Ovary (tissue), 7 donors: ENCODE measurements at regions not wholly inside any gene's neighbourhood (a gene's known extent, or its start where the extent isn't known, plus 50 kb on each side); places are given as distances from the start of the nearest gene placed in this dataset.

ENCODE experiments used
- DNase-seq, 5 donors: peaks; one replicate each; pipeline ENCODE4 v3.0.0-alpha.2; 2019 to 2020
- H3K27ac ChIP-seq, 2 donors: fragments of 200-600 bp; one replicate each; pipeline versions ENCODE4 v1.5.1 to v1.8.0; 2019 to 2022
- H3K27me3 ChIP-seq: fragments of 200-600 bp; one replicate; pipeline ENCODE4 v1.8.0; 2022
- H3K36me3 ChIP-seq: fragments of 200-600 bp; sonication (generic); one replicate; pipeline ENCODE4 v1.5.1; 2019
- H3K4me1 ChIP-seq: one replicate; pipeline ENCODE4 v1.8.1; 2013; ENCODE audit warnings: mild to moderate bottlenecking, moderate library complexity; ENCODE audit not compliant: insufficient read depth
- H3K4me3 ChIP-seq: fragments of 200-600 bp; sonication (generic); one replicate; pipeline ENCODE4 v1.5.1; 2017
- H3K9me3 ChIP-seq, 2 donors: fragments of 200-600 bp in 1 of 2; sonication (generic) in 1 of 2; one replicate each; pipeline versions ENCODE4 v1.5.1 to v1.8.1; 2013 to 2019; ENCODE audit warnings: mild to moderate bottlenecking in 1 of 2, moderate library complexity in 1 of 2
- EP300 ChIP-seq: sonication (generic); formaldehyde crosslinking; IDR thresholded peaks from one replicate; pipeline ENCODE4 v1.6.1; 2017; ENCODE audit warnings: antibody characterized with exemption
- POLR2A ChIP-seq: fragments of 450-650 bp; IDR thresholded peaks from one replicate; pipeline ENCODE4 v1.6.1; 2017; ENCODE audit warnings: antibody characterized with exemption, mild to moderate bottlenecking, moderate library complexity
- WGBS, 3 donors: extraction: QIAGEN DNeasy Blood & Tissue Kit in 1 of 3; methylation state at CpG; one replicate each; pipeline versions ENCODE4 v1.1.5 to v1.1.7; 2013 to 2017; 5-methylcytosine and 5-hydroxymethylcytosine counted together
- intact Hi-C, 4 donors: fragments of 100-400 bp; cut with DNase I; formaldehyde crosslinking; loops; one replicate each; pipeline versions ENCODE4 v1.11.0 to v1.15.1; 2022 to 2023
- TF ChIP-seq, protein P1 (sequence below), 3 donors: fragments of 450-650 bp in 2 of 3; fragments of 200-600 bp in 1 of 3; IDR thresholded peaks; one replicate each; pipeline versions ENCODE4 v1.5.1 to v1.8.0; 2016 to 2022; ENCODE audit warnings: antibody characterized with exemption in 3 of 3, mild to moderate bottlenecking in 1 of 3
- donor health status: DM: no; HTN: no; CAD: no; lungs with moderate emphysema.
- donor health status: DM: no; HTN: no; CAD: no.
- donor health status: Bipolar disorder and iron deficiency.
- donor health status: DM: no; HTN: no; CAD: no.
- donor health status: DM: yes; HTN: yes; CAD: no.

DNA sequence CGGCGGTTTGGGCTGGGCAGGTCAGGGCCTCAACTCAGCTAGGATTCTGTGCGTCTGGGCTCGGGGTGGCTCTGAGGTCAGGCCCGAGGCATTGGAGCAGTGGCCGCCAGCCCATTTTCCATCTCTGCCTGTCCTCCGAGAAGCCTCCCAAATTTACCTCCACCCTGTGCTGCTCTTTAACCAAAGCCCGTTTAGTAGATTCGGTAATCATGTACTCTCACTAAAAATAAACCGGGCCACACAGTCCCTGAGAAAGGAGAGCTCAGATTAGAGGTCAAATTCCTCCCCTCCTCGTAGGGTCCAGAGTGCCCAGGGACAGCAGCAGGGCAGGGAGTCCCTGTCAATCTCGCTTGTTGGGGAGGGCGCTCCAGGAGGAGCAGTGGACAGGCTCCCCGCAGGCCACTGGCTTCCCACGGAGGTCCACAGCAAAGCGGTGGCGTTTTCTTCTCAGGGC lies 88.7 kb upstream of the CHST15 start:
- H3K9me3 ChIP-seq = no peaks in the 10 kb centered on the region
- intact Hi-C loops = no loop called here
- H3K27ac ChIP-seq = no peak overlapping the region
- H3K27me3 ChIP-seq = no peaks in the 10 kb centered on the region
- WGBS, 3 donors = 72 to 87% (median 84%) methylated on average over 17 of the region's 17 CpGs
- no peaks in the 10 kb centered on the region for H3K36me3 ChIP-seq
- no peaks in the 10 kb centered on the region for H3K4me1 ChIP-seq
- TF ChIP-seq POLR2A (no peak), EP300 (no peak)
- TF ChIP-seq, protein P1, sequence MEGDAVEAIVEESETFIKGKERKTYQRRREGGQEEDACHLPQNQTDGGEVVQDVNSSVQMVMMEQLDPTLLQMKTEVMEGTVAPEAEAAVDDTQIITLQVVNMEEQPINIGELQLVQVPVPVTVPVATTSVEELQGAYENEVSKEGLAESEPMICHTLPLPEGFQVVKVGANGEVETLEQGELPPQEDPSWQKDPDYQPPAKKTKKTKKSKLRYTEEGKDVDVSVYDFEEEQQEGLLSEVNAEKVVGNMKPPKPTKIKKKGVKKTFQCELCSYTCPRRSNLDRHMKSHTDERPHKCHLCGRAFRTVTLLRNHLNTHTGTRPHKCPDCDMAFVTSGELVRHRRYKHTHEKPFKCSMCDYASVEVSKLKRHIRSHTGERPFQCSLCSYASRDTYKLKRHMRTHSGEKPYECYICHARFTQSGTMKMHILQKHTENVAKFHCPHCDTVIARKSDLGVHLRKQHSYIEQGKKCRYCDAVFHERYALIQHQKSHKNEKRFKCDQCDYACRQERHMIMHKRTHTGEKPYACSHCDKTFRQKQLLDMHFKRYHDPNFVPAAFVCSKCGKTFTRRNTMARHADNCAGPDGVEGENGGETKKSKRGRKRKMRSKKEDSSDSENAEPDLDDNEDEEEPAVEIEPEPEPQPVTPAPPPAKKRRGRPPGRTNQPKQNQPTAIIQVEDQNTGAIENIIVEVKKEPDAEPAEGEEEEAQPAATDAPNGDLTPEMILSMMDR (IDR thresholded peaks at IDR 0.05) = no peak
- no peak for DNase-seq
- H3K4me3 ChIP-seq = no peak overlapping the region

DNA sequence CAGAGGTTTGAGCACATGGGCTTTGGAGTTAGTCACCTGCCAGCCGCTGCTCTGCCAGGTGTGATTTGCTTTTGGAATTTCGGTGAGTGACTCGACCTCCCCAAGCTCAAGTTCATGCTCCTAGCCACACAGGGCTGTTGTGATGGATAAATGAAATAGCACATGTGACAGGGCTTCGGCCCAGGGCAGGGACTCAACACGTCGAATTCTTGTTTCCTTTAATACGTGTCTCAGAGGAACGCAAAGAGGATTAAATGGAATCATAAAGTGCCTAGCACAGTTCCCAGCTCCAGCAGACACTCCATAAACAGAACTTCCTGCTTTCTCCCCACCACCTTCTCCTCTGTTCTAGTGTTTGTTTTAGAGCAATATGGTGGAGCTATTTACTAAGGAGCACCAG lies 88.3 kb upstream of the CHST15 start:
- Histone ChIP-seq H3K9me3 (no peaks in the 10 kb centered on the region), H3K27ac (no peak overlapping the region), H3K4me3 (no peak overlapping the region), H3K4me1 (no peaks in the 10 kb centered on the region), H3K36me3 (no peaks in the 10 kb centered on the region), H3K27me3 (no peaks in the 10 kb centered on the region)
- intact Hi-C loops = no loop called here
- DNase-seq = no peak
- TF ChIP-seq, protein P1 (IDR thresholded peaks at IDR 0.05) = no peak
- TF ChIP-seq POLR2A = no peak
- TF ChIP-seq EP300 = no peak
- 88 to 93% (median 88%) methylated on average over 8 of the region's 8 CpGs for WGBS, 3 donors

DNA sequence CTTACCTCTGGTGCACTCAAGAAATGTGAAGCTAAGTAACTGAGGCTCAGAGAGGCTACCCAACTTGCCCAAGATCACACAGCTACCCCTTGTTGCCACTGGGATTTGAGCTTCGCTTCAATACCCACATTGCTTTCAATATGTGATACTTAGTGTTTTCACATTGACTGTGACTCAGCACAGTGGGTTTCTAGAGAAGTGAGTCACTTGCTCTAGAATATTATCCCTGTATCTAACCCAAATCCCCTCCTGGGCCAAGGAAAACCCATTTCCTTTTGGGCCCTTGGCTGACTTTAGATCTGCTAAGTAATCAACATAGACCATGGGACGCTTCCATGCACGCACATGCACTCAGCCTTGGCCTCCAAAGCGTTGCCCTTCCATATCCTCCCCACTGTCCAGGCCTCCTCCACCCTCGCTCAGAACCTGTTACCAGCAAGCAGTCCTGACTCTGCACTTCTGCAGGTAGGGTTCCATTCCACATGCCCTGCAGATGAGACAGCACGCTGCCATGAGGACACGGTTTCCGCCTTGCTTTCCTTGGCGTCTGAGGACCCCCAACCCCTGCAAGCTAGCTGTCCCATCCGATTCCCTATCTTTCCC lies 87.7 kb upstream of the CHST15 start:
- no peaks in the 10 kb centered on the region for H3K9me3 ChIP-seq
- H3K4me1 ChIP-seq = no peaks in the 10 kb centered on the region
- TF ChIP-seq EP300 = no peak
- TF ChIP-seq POLR2A = no peak
- TF ChIP-seq, protein P1 (IDR thresholded peaks at IDR 0.05) = no peak
- H3K27ac ChIP-seq = no peak overlapping the region
- intact Hi-C loops = no loop called here
- no peak overlapping the region for H3K4me3 ChIP-seq
- WGBS, 3 donors = 94 to 98% (median 96%) methylated on average over 10 of the region's 10 CpGs
- H3K27me3 ChIP-seq = no peaks in the 10 kb centered on the region
- no peaks in the 10 kb centered on the region for H3K36me3 ChIP-seq
- no peak for DNase-seq

DNA sequence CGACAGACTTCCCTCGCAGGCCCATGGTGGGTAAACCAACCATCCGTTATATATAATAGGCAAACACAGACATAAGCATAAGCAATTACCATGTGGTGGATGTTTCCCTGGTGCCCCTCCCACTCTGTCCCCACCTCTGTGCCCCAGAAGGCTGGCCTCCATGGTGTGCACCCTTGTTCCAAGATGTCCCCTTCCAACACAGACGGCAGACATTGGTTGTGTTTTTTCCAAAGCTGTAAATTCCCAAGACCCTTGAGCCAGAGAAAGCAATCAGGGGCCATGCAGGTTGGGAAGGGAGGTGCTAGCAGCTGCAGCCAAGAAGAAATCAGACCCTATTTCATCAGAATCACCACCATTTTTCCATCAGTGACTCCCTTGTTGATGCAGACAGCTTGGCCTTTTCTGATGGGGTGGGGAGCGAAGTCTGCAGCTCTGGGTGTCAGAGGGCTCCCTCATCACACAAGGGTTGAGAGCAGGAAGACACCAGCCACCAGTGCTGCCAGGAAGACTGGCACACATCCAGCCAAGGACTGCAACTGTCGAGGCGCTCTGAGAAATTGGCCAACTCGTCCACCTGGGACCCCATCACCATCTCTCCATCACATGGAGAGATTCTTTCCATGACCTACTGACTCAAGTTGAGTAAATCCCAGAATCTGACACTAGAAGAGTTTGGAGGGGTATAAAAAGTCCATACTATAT lies 86.8 kb upstream of the CHST15 start:
- WGBS, 3 donors = 71 to 83% (median 71%) methylated on average over 8 of the region's 8 CpGs

More for the DNA sequence above, 86.8 kb upstream of the CHST15 start:
- intact Hi-C loops = no loop called here
- no peaks in the 10 kb centered on the region for H3K27me3 ChIP-seq
- TF ChIP-seq EP300 (no peak), POLR2A (no peak)
- TF ChIP-seq, protein P1 (IDR thresholded peaks at IDR 0.05) = no peak
- DNase-seq = no peak
- H3K4me1 ChIP-seq = no peaks in the 10 kb centered on the region
- no peak overlapping the region for H3K4me3 ChIP-seq
- no peaks in the 10 kb centered on the region for H3K9me3 ChIP-seq
- H3K36me3 ChIP-seq = no peaks in the 10 kb centered on the region
- no peak overlapping the region for H3K27ac ChIP-seq
